B cell (primary cell): ENCODE measurements at regions not wholly inside any gene's neighbourhood (a gene's known extent, or its start where the extent isn't known, plus 50 kb on each side); places are given as distances from the start of the nearest gene placed in this dataset.

Source experiments
- ATAC-seq: fragments of 200-7000 bp; cut with Tn5 transposase; one replicate; pipeline ENCODE4 v1.10.0; 2021; ENCODE audit warnings: low read depth, mild to moderate bottlenecking, moderate number of reproducible peaks, moderate library complexity
- CTCF ChIA-PET: fragments of 350-600 bp; sonication (Branson Sonifier 250); formaldehyde crosslinking; loops from one replicate; lab custom pipeline; 2021; ENCODE audit warnings: antibody characterized with exemption, inconsistent platforms; lab: Charles Lee
- POLR2A ChIA-PET: fragments of 350-600 bp; sonication (Branson Sonifier 250); formaldehyde crosslinking; loops from one replicate; lab custom pipeline; 2021; ENCODE audit warnings: antibody characterized with exemption; lab: Charles Lee
- DNase-seq: peaks from one replicate; pipeline ENCODE4 v3.0.0; 2013
- H2AFZ ChIP-seq: 2 replicates; pipeline ENCODE4 v1.6.1; 2012; ENCODE audit warnings: mild to moderate bottlenecking, low read depth, low read length; ENCODE audit not compliant: insufficient read depth, poor library complexity, severe bottlenecking
- H3K27ac ChIP-seq, 2 donors: 1 replicate in 1 of 2; 2 replicates in 1 of 2; pipeline ENCODE4 v1.5.1; 2012 to 2013; ENCODE audit warnings: low read length in 2 of 2, mild to moderate bottlenecking in 2 of 2, moderate library complexity in 1 of 2
- H3K27me3 ChIP-seq, 4 experiments: fragments of 200-600 bp in 1 of 4; sonication (generic) in 1 of 4; replicated peaks in 1 of 4; 1 replicate in 2 of 4; 2 replicates in 2 of 4; pipeline versions ENCODE4 v1.6.1 to v1.7.0; 2013 to 2016; ENCODE audit warnings: low read length in 3 of 4, mild to moderate bottlenecking in 2 of 4, mixed read lengths in 1 of 4, moderate library complexity in 1 of 4; ENCODE audit not compliant: insufficient read depth in 4 of 4, control insufficient read depth in 3 of 4; ENCODE audit errors: control extremely low read depth in 1 of 4
- H3K36me3 ChIP-seq, 2 experiments: replicated peaks in 1 of 2; 1 replicate in 1 of 2; 2 replicates in 1 of 2; pipeline versions ENCODE4 v1.6.1 to v1.7.1; 2013; ENCODE audit warnings: low read length in 1 of 2; ENCODE audit not compliant: insufficient read depth in 2 of 2, control insufficient read depth in 1 of 2; ENCODE audit errors: control extremely low read depth in 1 of 2, extremely low read depth in 1 of 2
- H3K4me1 ChIP-seq, 2 donors: fragments of 200-600 bp in 1 of 2; sonication (generic) in 1 of 2; 1 replicate in 1 of 2; 2 replicates in 1 of 2; pipeline versions ENCODE4 v1.5.1 to v1.6.1; 2013 to 2017; ENCODE audit warnings: low read length in 2 of 2; ENCODE audit not compliant: control insufficient read depth in 2 of 2, insufficient read depth in 2 of 2
- H3K4me2 ChIP-seq: replicated peaks from 2 replicates; pipeline ENCODE3; 2012; ENCODE audit warnings: mild to moderate bottlenecking, low read depth, low read length; ENCODE audit not compliant: poor library complexity, severe bottlenecking
- H3K4me3 ChIP-seq, 5 experiments: fragments of 200-600 bp in 1 of 5; sonication (generic) in 1 of 5; 1 replicate in 3 of 5; 2 replicates in 2 of 5; pipeline versions ENCODE4 v1.5.1 to v1.7.0; 2011 to 2016; ENCODE audit warnings: low read length in 4 of 5, mild to moderate bottlenecking in 4 of 5, low read depth in 2 of 5, control low read depth in 1 of 5, moderate library complexity in 1 of 5; ENCODE audit not compliant: insufficient read depth in 1 of 5; ENCODE audit errors: control extremely low read depth in 1 of 5, extremely low read depth in 1 of 5
- H3K79me2 ChIP-seq: fragments of 200-600 bp; sonication (generic); one replicate; pipeline ENCODE4 v1.6.0; 2016; ENCODE audit warnings: low read length; ENCODE audit not compliant: control insufficient read depth, insufficient read depth
- H3K9ac ChIP-seq: fragments of 200-600 bp; sonication (generic); 2 replicates; pipeline ENCODE4 v1.6.1; 2017; ENCODE audit warnings: mild to moderate bottlenecking, low read length, moderate library complexity
- H3K9me3 ChIP-seq, 3 donors: one replicate each; pipeline versions ENCODE4 v1.6.1 to v1.7.1; 2013; ENCODE audit warnings: low read length in 2 of 3; ENCODE audit not compliant: control insufficient read depth in 2 of 3, insufficient read depth in 1 of 3; ENCODE audit errors: control extremely low read depth in 1 of 3
- H4K20me1 ChIP-seq: 2 replicates; pipeline ENCODE4 v1.6.0; 2012; ENCODE audit warnings: mild to moderate bottlenecking, low read length; ENCODE audit not compliant: insufficient read depth, control insufficient read depth, poor library complexity, severe bottlenecking
- H3K27ac Mint-ChIP-seq: one replicate; pipeline ENCODE4 v1.8.0; 2021; ENCODE audit warnings: mixed read lengths
- H3K27me3 Mint-ChIP-seq: one replicate; pipeline ENCODE4 v1.8.0; 2021; ENCODE audit warnings: mixed read lengths
- H3K4me1 Mint-ChIP-seq: one replicate; pipeline ENCODE4 v1.8.0; 2021; ENCODE audit warnings: mixed read lengths
- H3K4me3 Mint-ChIP-seq: one replicate; pipeline ENCODE4 v1.8.0; 2021; ENCODE audit warnings: mixed read lengths
- H3K9me3 Mint-ChIP-seq: one replicate; pipeline ENCODE4 v1.8.0; 2022; ENCODE audit warnings: mixed read lengths; ENCODE audit not compliant: insufficient read depth
- CTCF ChIP-seq: fragments of 200-600 bp; IDR thresholded peaks from one replicate; pipeline ENCODE4 v1.8.0; 2022; ENCODE audit warnings: antibody characterized with exemption, mild to moderate bottlenecking
- EZH2 ChIP-seq: IDR thresholded peaks from 2 replicates; pipeline ENCODE4 v1.6.1; 2012; ENCODE audit warnings: borderline replicate concordance, low read depth, mild to moderate bottlenecking, moderate library complexity, low read length; ENCODE audit not compliant: insufficient read depth, poor library complexity, severe bottlenecking
- WGBS: methylation state at CpG from one replicate; pipeline ENCODE4 v1.1.5; 2013; ENCODE audit warnings: missing lambda C conversion rate; ENCODE audit not compliant: insufficient coverage; 5-methylcytosine and 5-hydroxymethylcytosine counted together
- intact Hi-C: fragments of 100-400 bp; cut with micrococcal nuclease; formaldehyde crosslinking; loops from one replicate; pipeline ENCODE4 v1.10.0; 2022

GRCh38 chr20:53699085-53699674, 105.5 kb upstream of the ZNF217 start:
- Histone ChIP-seq H3K27me3 (no peaks in the 10 kb centered on the region), H3K4me2 (no peak overlapping the region), H3K4me3 (no peak overlapping the region), H2AFZ (no peak overlapping the region), H3K36me3 (no peaks in the 10 kb centered on the region), H3K9ac (no peak overlapping the region), H3K27ac (no peak overlapping the region), H4K20me1 (no peaks in the 10 kb centered on the region), H3K79me2 (no peaks in the 10 kb centered on the region), H3K4me1 (no peaks in the 10 kb centered on the region), H3K9me3 (no peaks in the 10 kb centered on the region)
- POLR2A ChIA-PET = no interaction called here
- peaks cover 4% of the 10 kb centered on the region for H3K4me1 Mint-ChIP-seq
- WGBS = 80% methylated on average over 2 of the region's 3 CpGs
- TF ChIP-seq EZH2 = no peak
- no peak for TF ChIP-seq CTCF
- no peaks in the 10 kb centered on the region for H3K9me3 Mint-ChIP-seq
- CTCF ChIA-PET = interaction anchor here (1.0 kb wide), 2 partner anchors 9 to 217 kb away, joined by 3 read pairs; no protein-coding TSS in a partner anchor
- intact Hi-C loops = no loop called here
- no peak for ATAC-seq
- H3K27me3 Mint-ChIP-seq = no peaks in the 10 kb centered on the region
- H3K4me3 Mint-ChIP-seq = no peak overlapping the region
- H3K27ac Mint-ChIP-seq = no peak overlapping the region
- DNase-seq = no peak

- Histone ChIP-seq H3K4me1 (peaks cover 2 to 3% of the 10 kb centered on the region in 2 donors), H4K20me1 (no peaks in the 10 kb centered on the region), H3K27me3 (no peaks in the 10 kb centered on the region), H3K4me3 (no peak overlapping the region), H3K9ac (no peak overlapping the region), H3K36me3 (no peaks in the 10 kb centered on the region), H3K27ac (no peak overlapping the region), H3K4me2 (no peak overlapping the region), H3K9me3 (no peaks in the 10 kb centered on the region), H2AFZ (no peak overlapping the region), H3K79me2 (no peaks in the 10 kb centered on the region)
- peaks cover 5% of the 10 kb centered on the region for H3K4me1 Mint-ChIP-seq
- ChIA-PET POLR2A (no interaction called here), CTCF (interaction anchor here (1.0 kb wide), 2 partner anchors 10 to 217 kb away, joined by 3 read pairs; no protein-coding TSS in a partner anchor)
- DNase-seq (no peak), ATAC-seq (no peak)
- H3K27ac Mint-ChIP-seq = no peak overlapping the region
- no peak overlapping the region for H3K4me3 Mint-ChIP-seq
- no peaks in the 10 kb centered on the region for H3K27me3 Mint-ChIP-seq
- 94% methylated on average over 7 of the region's 10 CpGs for WGBS
- intact Hi-C loops = no loop called here
- TF ChIP-seq CTCF (no peak), EZH2 (no peak)
- no peaks in the 10 kb centered on the region for H3K9me3 Mint-ChIP-seq
Observed at GRCh38 chr20:53698371-53698978, 104.8 kb upstream of the ZNF217 start.
